ENCODE measurements at regions not wholly inside any gene's neighbourhood (a gene's known extent, or its start where the extent isn't known, plus 50 kb on each side); places are given as distances from the start of the nearest gene placed in this dataset.
"Not testable (repeated sequence)": the region's sequence is repeated elsewhere in the genome, so short reads cannot be mapped to it uniquely, and the experiment has no call there.

DNA sequence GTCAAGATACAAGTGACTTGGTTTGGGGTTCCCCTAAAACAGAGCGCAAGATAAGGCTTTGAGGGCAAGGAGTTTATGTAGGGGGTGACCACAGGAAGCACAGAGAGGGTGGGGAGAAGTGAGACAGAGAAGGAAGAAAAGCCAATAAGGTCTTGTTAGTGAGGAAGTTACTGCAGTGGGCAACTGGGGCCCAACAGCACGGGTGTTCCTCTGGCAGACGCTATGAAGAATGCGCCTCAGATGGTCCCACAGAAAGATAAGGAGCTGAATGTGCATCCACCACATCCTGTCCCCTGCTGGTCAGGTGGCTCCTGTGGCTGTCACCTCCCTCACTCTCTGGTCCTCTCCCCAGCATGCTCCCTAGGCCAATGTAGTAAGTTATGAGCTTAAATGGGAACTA, 333.5 kb downstream of the TSHZ3 start:
- no peak for DNase-seq

DNA sequence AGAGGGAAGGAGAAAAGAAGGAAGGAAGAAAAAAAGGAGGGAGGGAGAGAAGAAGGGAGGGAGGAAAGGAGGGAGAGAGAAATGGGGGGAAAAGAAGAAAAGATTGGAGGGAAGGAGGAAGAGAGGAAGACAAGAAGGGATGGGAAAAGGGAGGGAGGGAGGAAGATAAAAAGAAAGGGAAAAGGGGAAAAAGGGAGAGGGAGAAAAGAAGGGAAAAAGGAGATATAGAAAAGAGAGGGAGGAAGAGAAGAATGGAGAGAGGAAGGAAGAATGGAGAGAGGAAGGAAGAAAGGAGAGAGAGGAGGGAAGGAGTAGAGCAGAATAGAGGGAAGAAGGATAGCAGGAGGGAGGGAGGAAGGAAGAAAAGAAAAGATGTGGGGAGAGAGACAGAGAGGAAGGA, 334.6 kb downstream of the TSHZ3 start:
- no peak for DNase-seq

DNA sequence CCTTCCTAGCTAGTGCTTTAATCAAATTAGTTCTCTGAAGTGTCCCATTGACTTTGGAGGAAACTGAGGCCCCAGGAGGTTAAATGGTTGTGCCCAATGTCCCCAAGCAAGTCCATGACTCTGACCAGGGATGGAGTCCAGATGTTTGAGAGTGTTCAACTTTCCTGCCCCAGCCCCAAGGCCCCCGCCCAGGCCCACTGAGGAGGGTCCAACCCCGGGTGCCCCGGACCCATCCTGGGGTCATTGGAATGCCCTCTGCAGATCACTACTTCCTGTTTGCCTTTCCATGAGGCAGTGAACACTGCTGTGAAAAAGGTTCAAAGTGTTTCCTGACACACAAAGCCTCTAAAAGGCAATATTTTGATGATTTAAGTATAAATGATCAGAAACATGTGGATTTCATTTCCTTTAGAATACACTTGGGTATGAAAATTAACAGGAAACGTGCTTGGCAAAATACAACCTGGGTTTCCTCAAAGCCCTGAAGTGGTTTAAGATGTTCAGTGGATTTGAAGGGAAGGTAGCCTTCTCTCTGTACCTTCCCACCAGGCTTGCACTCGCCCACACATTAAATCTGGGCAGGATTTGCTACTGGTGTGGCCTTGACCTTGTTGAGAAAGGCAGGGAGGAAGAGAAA, 335.7 kb downstream of the TSHZ3 start:
- no peak for DNase-seq

DNA sequence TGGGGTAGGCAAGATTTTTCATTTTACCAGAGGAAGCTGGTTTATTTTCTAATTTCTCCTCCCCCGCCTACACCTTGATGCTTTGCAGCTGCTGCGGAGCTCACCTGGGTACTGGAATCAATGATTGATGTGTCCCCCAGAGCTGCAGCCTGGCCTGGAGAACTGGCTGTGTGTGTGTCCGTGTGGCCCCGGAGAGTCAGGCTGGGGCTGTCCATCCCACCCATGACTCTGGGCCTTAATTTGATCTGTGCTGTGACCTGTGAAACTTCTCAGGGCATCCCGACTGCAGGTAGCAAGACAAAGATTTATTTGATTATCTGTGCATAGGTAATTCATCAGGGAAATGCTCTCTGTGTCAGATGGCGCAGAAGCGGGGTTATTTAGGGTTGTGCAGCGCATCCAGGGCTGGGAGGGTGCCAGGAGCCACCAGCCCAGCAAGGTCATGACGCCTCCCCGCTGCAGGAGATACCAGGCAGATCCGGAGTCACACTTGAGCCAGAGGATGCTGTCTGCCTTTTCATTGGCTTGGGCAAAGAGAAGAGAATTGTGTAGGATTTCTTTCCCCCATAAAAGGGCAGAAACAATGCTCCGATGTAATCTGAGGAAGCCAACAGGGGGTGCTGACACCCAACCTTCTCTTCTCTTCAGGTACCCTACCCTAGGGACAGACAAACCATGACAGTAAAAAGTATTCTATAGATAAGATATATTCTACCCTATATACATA, 346.6 kb downstream of the TSHZ3 start:
- DNase-seq: no peak

DNA sequence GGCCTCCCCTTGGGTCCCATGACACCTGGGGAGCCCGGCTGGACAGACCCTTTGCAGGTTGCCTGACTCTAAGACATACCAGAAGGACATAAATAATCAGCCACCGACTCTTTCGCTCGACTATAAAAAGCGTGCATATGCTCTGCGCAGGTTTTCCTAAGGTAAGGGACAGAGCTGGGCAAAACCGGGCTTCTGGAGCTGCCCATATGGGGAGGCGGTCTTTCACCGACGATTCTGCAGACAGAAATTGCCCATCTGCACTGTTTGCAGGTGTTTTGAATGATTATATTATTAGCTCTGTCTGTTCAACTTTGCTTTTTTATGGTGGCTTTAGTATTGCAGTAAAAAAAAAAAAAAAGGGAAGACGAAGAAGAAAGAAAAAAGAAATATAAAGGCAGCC, 347.2 kb downstream of the TSHZ3 start:
- no peak for DNase-seq

DNA sequence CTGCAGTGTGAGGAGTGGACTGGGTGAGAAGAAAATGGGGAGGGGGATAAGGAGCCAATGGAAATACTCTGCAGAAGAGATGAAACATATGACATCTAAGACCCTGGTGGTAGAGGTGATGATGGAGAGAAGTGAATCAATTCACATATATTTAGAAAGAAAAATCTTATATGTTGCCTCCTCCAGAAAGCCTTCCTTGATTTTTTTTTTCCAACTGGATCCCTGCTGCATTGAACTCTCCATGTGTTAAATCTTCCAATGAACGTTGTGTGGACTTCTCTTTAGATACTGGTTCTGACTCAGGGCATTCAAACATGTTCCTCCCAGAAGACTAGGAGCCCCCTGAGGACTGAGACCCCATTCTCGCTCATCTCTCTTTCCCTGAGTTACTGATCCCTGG, 348.3 kb downstream of the TSHZ3 start:
- DNase-seq: no peak

DNA sequence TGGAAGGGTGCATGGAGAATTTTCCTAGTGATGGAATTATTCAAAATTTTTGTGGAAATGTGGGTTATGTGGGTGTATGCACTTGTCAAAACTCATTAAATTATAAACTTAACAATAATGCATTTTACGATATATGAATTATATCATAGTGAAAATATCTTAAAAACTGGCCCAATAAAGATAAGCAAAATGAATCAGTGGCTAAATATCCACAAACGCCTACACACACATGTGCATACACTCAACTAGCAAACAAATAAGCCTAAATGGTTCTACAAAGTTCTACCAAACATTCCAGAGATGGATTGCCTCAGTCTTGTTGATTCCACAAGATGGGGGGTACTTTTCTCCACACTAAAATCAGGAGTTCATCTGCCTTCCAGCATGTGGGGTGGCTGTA, 349.5 kb downstream of the TSHZ3 start:
- no peak for DNase-seq

DNA sequence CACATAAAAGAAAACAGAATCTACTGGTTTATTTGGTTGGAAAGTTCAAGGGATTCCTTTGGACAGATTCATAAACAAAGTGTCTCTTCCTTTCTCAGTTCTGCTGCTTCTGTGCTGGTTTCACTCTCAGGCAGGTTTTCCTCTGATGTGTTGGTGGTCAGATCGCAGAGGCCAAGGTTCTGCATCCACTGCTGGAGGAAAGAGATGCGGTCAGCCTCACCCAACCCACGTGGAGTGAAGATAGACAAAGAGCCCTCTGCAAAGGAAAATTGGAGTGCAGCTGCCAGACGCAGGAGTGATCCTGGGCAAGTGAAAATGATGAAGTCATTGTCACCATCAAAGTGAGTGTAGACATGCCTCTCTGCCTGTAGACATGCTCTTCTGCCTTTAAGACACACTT, 352.0 kb downstream of the TSHZ3 start:
- no peak for DNase-seq

DNA sequence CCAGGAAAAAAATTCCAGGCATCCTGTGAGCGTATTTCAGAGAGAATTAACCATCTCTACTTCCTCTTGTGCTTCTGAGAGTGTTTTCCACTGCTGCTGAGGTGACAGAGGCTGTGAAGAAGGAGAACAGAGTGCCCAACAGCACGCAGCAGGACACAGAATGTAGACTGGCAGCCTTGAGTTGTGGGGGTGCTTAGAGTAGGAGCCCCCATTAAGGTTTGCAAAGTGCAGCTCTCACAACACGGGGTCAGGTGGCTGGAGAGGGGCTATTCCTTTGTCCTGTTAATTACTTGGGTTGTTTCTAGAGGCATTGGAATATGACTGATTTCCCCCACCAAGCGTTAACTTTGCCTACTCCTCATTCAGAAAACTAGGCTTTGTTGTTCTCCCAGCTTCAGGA, 370.6 kb downstream of the TSHZ3 start:
- no peak for DNase-seq

DNA sequence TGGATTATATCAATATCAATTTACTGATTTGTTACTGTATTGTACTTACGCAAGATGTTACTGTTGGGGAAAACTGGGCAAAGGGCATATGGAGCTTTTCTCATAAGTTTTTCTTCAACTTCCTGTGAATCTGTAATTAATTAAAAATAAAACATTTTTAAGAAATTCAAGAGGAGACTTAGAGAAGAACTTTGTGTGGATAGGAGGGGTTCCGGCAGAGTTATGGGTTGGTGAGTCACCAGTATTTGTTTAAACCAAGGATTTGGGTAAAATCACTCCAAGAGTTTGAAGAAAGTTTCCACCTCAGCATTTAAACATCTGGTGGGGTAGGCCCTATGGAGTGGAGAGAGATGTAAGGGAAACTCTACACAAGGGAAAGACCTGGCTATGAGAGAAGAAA, 379.6 kb downstream of the TSHZ3 start:
- no peak for DNase-seq

DNA sequence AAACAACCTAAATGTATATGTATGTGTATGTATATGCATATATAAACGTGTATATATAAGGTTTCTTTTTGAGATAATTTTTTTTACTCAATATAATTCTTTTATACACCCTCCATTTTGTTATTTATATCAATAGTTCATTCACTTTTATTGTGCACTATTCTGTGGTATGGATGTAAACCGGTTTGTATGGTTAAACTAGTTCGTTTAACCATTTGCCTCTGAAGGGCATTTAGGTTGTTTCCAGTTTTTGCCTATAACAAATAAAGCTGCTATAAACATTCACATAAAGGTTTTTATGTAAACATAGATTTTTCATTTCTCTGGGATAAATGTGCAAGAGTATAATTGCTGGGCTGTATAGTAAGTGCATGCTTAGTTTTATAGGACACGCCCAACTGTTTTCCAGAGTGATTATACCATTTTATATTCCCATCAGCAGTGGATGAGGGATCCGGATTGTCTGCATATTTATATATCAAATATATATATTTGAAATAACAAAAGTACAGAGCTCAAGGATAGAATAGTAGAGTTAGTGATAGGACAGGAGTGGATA, 380.3 kb downstream of the TSHZ3 start:
- no peak for DNase-seq

DNA sequence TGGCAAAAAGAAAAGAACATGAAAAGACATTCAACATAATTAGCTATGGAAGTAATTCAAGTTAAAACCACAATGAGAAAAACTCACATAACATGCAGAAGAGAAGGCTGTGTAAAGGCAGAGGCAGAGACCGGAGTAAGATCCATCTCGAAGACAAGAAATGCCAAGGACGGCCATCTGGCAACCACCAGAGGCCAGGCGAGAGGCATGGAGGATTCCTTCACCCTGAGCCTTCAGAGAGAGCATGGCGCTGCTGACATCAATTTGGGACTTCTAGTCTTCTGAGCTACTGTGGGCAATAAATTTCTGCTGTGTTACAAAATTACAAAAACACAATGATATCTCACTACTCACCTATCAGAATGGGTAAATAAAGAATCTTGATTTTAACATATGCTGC, 381.0 kb downstream of the TSHZ3 start:
- no peak for DNase-seq

DNA sequence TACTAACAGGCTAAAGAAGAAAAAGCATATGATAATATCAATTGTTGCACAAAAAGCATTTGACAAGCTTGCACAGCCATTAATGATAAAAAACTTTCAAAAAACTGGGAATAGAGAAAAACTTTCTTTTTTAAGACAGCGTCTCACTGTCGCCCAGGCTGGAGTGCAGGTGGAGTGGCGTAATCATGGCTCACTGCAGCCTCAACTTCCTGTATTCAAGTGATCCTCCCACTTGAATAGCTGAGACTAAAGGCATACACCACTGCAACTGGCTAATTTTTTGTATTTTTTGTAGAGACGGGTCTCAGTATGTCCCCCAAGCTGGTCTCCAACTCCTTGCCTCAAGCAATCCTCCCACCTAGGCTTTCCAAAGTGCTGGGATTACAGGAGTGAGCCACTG, 382.8 kb downstream of the TSHZ3 start:
- no peak for DNase-seq

DNA sequence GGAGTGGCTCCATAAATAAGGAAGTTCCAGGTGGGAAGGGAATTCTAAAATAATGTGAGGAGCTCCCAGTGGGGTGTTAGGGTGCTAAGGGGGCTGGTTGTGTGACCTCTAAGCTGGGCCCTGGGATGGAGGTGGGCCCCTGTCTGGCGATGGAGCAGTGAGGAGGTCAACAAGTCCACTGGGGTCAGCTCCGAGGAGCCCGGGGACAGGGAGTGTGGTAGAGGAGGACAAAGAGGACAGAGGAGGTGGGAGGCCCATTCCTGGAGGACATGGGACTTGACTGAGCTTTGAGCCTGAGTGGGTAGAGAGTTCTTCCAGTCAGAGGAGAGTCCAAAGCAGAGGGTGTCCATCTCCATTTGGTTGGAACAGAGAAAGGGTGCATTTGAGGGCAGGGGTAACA, 390.2 kb downstream of the TSHZ3 start:
- no peak for DNase-seq

DNA sequence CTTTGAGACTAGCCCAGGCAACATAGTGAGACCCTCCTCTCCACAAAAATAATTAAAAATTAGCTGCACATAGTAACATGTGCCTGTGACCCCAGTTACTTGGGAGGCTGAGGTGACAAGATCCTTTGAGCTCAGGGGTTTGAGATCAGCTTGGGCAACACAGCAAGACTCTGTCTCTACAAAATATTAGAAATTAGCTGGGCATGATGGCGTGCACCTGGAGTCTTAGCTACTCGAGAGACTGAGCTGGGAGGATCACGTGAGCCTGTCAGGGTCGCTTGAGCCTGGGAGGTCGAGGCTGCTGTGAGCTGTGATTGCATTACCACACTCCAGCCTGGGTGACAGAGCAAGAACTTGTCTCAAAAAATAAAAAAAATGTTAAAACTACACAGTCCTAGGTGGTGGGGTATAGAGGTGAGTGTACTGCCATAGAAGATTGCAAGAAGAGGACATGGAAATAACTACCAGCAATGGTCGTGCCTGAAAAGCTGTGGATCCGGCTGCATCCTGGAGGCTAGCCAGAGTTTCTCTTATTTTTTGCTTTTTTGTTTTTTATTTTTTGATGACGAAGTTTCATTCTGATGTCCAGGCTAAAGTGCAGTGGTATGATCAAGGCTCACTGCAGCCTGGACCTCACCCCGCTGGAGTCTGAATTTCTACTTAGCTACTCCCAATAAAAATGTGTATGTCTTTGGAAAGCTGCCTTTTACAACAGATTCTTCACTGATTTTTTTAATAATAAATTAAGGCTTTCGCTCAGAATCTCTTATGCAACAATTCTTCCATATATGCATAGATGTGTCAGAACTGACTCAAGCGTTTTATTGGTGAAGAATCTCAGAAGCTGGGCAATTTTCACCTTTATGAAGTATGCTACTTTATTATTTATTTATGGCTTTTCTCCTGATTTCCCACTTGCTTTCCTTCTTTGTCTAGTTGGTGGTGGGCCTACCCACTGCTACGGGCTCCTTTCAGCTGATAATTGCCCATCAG, 393.8 kb downstream of the TSHZ3 start:
- no peak for DNase-seq

DNA sequence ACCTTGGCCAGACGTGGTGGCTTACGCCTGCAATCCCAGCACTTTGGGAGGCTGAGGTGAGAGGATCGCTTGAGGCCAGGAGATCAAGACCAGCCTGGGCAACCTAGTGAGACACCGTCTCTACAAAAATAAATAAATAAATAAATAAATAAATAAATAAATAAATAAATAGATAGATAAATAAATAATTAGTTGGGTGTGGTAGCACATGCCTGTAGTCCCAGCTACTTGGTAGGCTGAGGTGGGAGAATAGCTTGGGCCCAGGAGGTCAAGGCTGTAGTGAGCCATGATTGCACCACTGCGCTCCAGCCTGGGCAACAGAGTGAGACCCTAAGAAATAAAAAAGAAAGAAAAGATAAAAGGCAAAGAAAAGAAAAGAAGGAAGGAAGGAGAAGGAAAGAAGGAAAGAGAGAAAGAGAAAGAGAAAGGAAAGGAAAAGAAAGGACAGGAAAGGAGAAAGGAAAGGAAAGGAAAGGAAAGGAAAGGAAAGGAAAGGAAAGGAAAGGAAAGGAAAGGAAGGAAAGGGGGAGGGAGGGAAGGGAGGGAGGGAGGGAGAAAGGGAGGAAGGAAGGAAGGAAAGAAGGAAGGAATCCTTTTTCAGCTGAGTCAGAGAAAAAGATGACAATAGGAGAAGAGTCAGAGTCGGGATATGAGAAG, 404.8 kb downstream of the TSHZ3 start:
- not testable (repeated sequence) for DNase-seq

DNA sequence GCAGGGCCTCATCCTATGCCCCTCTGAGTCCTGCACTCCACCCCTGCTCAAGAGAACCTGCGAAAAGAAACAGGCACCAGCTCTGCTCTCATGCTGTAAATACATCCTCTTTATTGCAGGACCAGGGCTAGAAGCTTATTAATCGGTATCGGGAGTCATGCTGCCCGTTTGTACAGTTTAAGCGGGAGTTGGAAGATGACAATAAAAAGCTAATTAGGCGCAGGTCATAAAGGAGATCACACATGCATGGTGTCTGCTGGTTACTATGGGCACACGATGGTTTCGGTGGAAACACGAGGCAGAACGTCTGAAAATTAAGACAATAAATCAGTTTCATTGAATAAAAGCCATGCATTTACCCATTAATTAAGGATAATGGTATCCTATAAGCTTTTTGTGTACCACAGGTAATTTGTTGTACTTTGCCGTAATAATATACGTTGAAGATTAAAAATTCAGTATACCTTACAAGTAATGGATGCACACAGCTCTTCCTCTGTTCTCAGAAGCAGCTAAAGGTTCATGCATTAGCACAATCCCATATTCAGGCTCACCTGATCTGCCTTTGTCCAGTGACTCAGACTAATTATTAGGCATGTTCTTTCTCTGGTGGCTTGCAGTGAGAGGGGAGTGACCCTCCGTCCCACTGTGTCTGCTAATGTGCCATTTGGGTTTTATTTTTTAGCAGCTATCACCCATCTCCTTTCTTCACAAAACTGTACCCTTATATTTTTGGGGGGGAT, 406.0 kb downstream of the TSHZ3 start:
- DNase-seq: no peak

DNA sequence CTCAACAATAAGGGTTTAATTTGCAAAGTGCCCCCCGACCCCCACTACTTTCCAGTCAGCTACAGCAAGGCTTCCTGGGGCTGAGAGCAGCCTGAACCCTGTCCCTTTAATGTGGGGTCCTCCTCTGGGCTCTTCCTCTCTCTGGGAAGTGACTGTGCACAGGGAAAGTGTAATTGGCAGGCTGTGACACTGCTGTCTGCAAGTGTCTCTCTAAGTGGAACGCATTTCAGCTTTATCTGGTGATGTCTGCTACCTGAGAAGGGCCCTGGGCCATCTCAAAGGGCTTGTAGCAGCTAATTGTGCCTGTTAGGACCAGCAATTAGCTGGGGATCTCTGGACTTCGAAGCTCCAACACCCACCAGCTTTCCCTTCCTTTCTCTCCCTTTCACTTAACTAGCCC, 406.6 kb downstream of the TSHZ3 start:
- DNase-seq: no peak

DNA sequence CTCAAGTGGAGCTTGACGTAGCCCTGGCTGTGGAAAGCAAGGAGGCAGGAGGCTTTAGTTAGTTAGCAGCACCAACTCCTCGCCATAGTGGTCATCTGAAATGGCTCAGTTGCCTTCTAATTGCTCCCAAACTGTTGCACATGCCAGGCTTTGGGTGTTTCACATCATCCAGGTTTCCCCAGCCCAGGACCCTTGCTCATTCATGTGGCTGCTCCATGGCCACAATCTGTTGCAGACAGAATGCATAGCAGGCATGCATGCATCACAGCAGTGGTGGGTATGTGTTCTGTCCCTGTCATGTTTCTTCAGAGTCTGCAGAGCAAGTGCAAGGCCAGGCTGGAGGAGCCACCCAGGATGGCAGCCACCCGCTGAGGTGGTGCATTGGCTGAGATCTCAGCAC, 407.6 kb downstream of the TSHZ3 start:
- DNase-seq: no peak

DNA sequence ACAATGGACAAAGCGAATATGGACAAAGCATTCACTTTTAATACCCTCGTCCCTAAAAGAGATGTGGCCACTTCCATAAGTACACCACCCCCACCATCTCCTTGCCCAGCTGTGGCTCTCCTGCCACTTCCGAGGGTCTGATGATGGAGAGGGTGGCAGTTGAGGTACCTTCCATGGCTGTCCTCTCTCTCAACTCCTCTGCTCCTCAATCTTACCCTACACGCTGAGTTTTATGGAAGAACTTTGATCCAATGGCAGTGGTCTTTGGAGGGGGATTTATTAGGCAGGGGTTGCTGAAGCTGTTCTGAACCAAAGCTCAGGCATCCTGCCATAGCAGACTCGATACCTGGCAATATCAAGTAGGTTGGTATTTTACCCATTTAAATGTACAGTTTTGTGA, 413.0 kb downstream of the TSHZ3 start:
- no peak for DNase-seq

DNA sequence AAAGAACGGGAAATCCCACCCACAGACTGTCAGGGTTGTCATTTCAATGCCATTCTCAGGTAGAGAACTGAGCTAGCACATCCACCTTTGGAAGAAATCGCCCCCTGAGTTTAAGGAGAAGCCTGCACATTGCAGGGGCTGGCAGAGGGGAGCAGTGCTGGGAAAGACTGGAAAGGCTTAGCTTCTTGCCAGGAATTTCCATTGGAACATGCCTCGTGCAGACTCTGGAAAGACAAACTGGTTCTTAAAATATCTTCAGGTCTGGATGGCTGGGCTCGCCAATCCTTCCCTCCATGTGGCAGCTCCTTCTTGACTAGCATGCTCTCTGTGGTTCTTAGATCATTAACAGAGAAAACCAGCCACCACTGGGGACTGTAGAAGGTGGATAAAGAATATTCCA, 414.1 kb downstream of the TSHZ3 start:
- DNase-seq: no peak

DNA sequence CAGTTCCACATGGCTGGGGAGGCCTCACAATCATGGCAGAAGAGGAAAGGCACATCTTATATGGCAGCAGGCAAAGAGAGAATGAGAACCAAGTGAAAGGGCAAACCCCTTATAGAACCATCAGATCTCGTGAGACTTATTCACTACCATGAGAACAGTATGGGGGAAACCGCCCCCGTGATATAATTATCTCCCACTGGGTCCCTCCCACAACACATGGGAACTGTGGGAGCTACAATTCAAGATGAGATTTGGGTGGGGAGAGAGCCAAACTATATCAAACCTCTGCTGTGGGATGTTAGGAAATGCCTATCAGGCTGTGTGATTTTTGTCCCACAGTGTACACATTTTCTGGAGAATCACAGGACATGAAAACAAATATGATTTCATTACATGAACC, 415.8 kb downstream of the TSHZ3 start:
- DNase-seq: not testable (repeated sequence)
